SK-N-SH (cell line): ENCODE measurements at regions not wholly inside any gene's neighbourhood (a gene's known extent, or its start where the extent isn't known, plus 50 kb on each side); places are given as distances from the start of the nearest gene placed in this dataset.

Source experiments
- CTCF ChIA-PET: fragments of 300-600, 350-600 bp; formaldehyde crosslinking; extraction: SDS; loops from one replicate; lab custom pipeline; 2021; lab: Yijun Ruan, JAX
- POLR2A ChIA-PET: fragments of 350-600 bp; sonication (Branson Sonifier 250); formaldehyde crosslinking; extraction: SDS; loops from one replicate; lab custom pipeline; 2020; ENCODE audit warnings: antibody characterized with exemption, inconsistent platforms; lab: Yijun Ruan, JAX
- DNase-seq: peaks from one replicate; pipeline ENCODE4 v3.0.0; 2012
- H2AFZ ChIP-seq: fragments of 200-600 bp; sonication (generic); 2 replicates; pipeline ENCODE4 v1.8.1; 2016; ENCODE audit warnings: antibody characterized with exemption, mild to moderate bottlenecking, low read depth
- H3F3A ChIP-seq: fragments of 200-600 bp; sonication (generic); replicated peaks from 2 replicates; pipeline ENCODE3; 2016; ENCODE audit warnings: antibody characterized with exemption, mild to moderate bottlenecking; ENCODE audit not compliant: insufficient read depth
- H3K27ac ChIP-seq, 2 experiments: fragments of 200-500 bp in 1 of 2; fragments of 200-600 bp in 1 of 2; sonication (Bioruptor generic) in 1 of 2; sonication (generic), shearing (Covaris generic) in 1 of 2; 2 replicates each; pipeline versions ENCODE4 v1.5.1 to v1.6.1; 2014 to 2016; ENCODE audit warnings: low read depth in 2 of 2, inconsistent platforms in 1 of 2, low read length in 1 of 2, mild to moderate bottlenecking in 1 of 2, mixed read lengths in 1 of 2
- H3K27me3 ChIP-seq: fragments of 200-600 bp; sonication (generic), shearing (Covaris generic); 2 replicates; pipeline ENCODE4 v1.6.1; 2016; ENCODE audit warnings: mixed run types; ENCODE audit not compliant: insufficient read depth
- H3K36me3 ChIP-seq, 2 experiments: fragments of 200-500 bp in 1 of 2; fragments of 200-600 bp in 1 of 2; sonication (Bioruptor generic) in 1 of 2; sonication (generic) in 1 of 2; replicated peaks in 1 of 2; 2 replicates each; pipeline versions ENCODE3 to v1.5.1; 2014 to 2016; ENCODE audit warnings: low read length in 1 of 2, mild to moderate bottlenecking in 1 of 2; ENCODE audit not compliant: insufficient read depth in 2 of 2, control insufficient read depth in 1 of 2
- H3K4me1 ChIP-seq, 2 experiments: fragments of 200-500 bp in 1 of 2; fragments of 200-600 bp in 1 of 2; sonication (Bioruptor generic) in 1 of 2; sonication (generic), shearing (Covaris generic) in 1 of 2; 2 replicates each; pipeline versions ENCODE4 v1.5.1 to v1.6.1; 2014 to 2016; ENCODE audit warnings: low read depth in 1 of 2, low read length in 1 of 2, mixed run types in 1 of 2; ENCODE audit not compliant: insufficient read depth in 2 of 2, control insufficient read depth in 1 of 2
- H3K4me2 ChIP-seq: fragments of 200-600 bp; sonication (generic), shearing (Covaris generic); 2 replicates; pipeline ENCODE4 v1.6.1; 2017; ENCODE audit warnings: mixed run types
- H3K4me3 ChIP-seq, 2 experiments: fragments of 200-500 bp in 1 of 2; fragments of 200-600 bp in 1 of 2; sonication (Bioruptor generic) in 1 of 2; sonication (generic), shearing (Covaris generic) in 1 of 2; 2 replicates each; pipeline versions ENCODE4 v1.5.1 to v1.8.1; 2014 to 2016; ENCODE audit warnings: low read depth in 2 of 2, inconsistent platforms in 1 of 2, low read length in 1 of 2, mild to moderate bottlenecking in 1 of 2, mixed read lengths in 1 of 2, moderate library complexity in 1 of 2
- H3K79me2 ChIP-seq: fragments of 200-600 bp; sonication (generic); 2 replicates; pipeline ENCODE4 v1.8.1; 2017; ENCODE audit warnings: mild to moderate bottlenecking; ENCODE audit not compliant: insufficient read depth
- H3K9ac ChIP-seq: fragments of 200-600 bp; sonication (generic); 2 replicates; pipeline ENCODE4 v1.6.1; 2017; ENCODE audit warnings: mixed run types
- H3K9me2 ChIP-seq: fragments of 200-600 bp; sonication (generic); 2 replicates; pipeline ENCODE4 v1.6.1; 2017; ENCODE audit warnings: mixed run types
- H3K9me3 ChIP-seq: fragments of 200-600 bp; sonication (generic); 2 replicates; pipeline ENCODE4 v1.6.1; 2017; ENCODE audit warnings: mixed run types, mild to moderate bottlenecking, moderate library complexity
- H4K20me1 ChIP-seq: fragments of 200-600 bp; sonication (generic); 2 replicates; pipeline ENCODE4 v1.6.1; 2017; ENCODE audit warnings: mild to moderate bottlenecking, mixed run types; ENCODE audit not compliant: insufficient read depth
- CHD2 ChIP-seq: fragments of 150-350 bp; IDR thresholded peaks from 2 replicates; pipeline ENCODE4 v1.6.1; 2018; ENCODE audit warnings: low read length; ENCODE audit not compliant: partially characterized antibody
- ELF1 ChIP-seq: IDR thresholded peaks from 2 replicates; pipeline ENCODE4 v1.4.0; 2012
- EZH2phosphoT487 ChIP-seq: fragments of 200-600 bp; sonication (generic); IDR thresholded peaks from 2 replicates; pipeline ENCODE4 v1.6.1; 2017; ENCODE audit warnings: low read depth, mixed run types, mild to moderate bottlenecking, antibody characterized with exemption, moderate library complexity, borderline replicate concordance
- FOSL2 ChIP-seq: IDR thresholded peaks from 2 replicates; pipeline ENCODE4 v1.4.0; 2012; ENCODE audit warnings: low read depth, mild to moderate bottlenecking, moderate library complexity, borderline replicate concordance
- FOXJ3 ChIP-seq: sonication (generic); formaldehyde crosslinking; IDR thresholded peaks from 2 replicates; pipeline ENCODE4 v1.5.1; 2020; ENCODE audit warnings: mild to moderate bottlenecking, missing genetic modification reagents
- FOXM1 ChIP-seq: IDR thresholded peaks from 2 replicates; pipeline ENCODE4 v1.4.0; 2012; ENCODE audit warnings: low read depth, mild to moderate bottlenecking
- GABPA ChIP-seq: IDR thresholded peaks from 2 replicates; pipeline ENCODE4 v1.4.0; 2012; ENCODE audit warnings: low read depth, mild to moderate bottlenecking
- GATA2 ChIP-seq: sonication (generic); formaldehyde crosslinking; IDR thresholded peaks from 2 replicates; pipeline ENCODE4 v1.5.0; 2020; ENCODE audit warnings: mild to moderate bottlenecking, missing genetic modification reagents
- IRF3 ChIP-seq: fragments of 150-350 bp; IDR thresholded peaks from 2 replicates; pipeline ENCODE4 v1.6.1; 2016; ENCODE audit warnings: mild to moderate bottlenecking, low read depth, low read length
- MEF2A ChIP-seq: IDR thresholded peaks from 2 replicates; pipeline ENCODE4 v1.4.0; 2012; ENCODE audit warnings: low read depth, borderline replicate concordance
- PBX3 ChIP-seq: IDR thresholded peaks from 2 replicates; pipeline ENCODE4; 2012
- RAD21 ChIP-seq: IDR thresholded peaks from 2 replicates; pipeline ENCODE4 v1.6.1; 2012; ENCODE audit warnings: mild to moderate bottlenecking, low read length
- RFX5 ChIP-seq: IDR thresholded peaks from 2 replicates; pipeline ENCODE4 v1.6.1; 2012; ENCODE audit warnings: mild to moderate bottlenecking, improper control_type of control experiment, low read length
- SIN3A ChIP-seq: IDR thresholded peaks from 2 replicates; pipeline ENCODE4 v1.6.1; 2012; ENCODE audit warnings: low read depth, mild to moderate bottlenecking, low read length, moderate library complexity, borderline replicate concordance
- TAF1 ChIP-seq: IDR thresholded peaks from 2 replicates; pipeline ENCODE4 v1.6.1; 2012; ENCODE audit warnings: low read depth, mild to moderate bottlenecking, low read length, moderate library complexity, borderline replicate concordance
- TCF12 ChIP-seq: IDR thresholded peaks from 2 replicates; pipeline ENCODE4 v1.4.0; 2012
- USF2 ChIP-seq: fragments of 150-350 bp; IDR thresholded peaks from 2 replicates; pipeline ENCODE4 v1.6.1; 2017; ENCODE audit warnings: antibody characterized with exemption, low read length, low read depth, borderline replicate concordance
- YY1 ChIP-seq: IDR thresholded peaks from 2 replicates; pipeline ENCODE4 v1.4.0; 2012; ENCODE audit warnings: low read depth, mild to moderate bottlenecking
- WGBS: methylation state at CpG from one replicate; pipeline ENCODE4 v1.1.6; 2017; ENCODE audit warnings: low lambda C conversion rate; 5-methylcytosine and 5-hydroxymethylcytosine counted together
- TF ChIP-seq, protein P1 (sequence below): fragments of 200-600 bp; sonication (generic); IDR thresholded peaks from 2 replicates; pipeline ENCODE4 v1.6.1; 2017; ENCODE audit warnings: antibody characterized with exemption, mild to moderate bottlenecking, moderate library complexity

GRCh38 chr1:4908486-4908885 lies 254.1 kb downstream of the AJAP1 start (continued):
- TF ChIP-seq, protein P1, sequence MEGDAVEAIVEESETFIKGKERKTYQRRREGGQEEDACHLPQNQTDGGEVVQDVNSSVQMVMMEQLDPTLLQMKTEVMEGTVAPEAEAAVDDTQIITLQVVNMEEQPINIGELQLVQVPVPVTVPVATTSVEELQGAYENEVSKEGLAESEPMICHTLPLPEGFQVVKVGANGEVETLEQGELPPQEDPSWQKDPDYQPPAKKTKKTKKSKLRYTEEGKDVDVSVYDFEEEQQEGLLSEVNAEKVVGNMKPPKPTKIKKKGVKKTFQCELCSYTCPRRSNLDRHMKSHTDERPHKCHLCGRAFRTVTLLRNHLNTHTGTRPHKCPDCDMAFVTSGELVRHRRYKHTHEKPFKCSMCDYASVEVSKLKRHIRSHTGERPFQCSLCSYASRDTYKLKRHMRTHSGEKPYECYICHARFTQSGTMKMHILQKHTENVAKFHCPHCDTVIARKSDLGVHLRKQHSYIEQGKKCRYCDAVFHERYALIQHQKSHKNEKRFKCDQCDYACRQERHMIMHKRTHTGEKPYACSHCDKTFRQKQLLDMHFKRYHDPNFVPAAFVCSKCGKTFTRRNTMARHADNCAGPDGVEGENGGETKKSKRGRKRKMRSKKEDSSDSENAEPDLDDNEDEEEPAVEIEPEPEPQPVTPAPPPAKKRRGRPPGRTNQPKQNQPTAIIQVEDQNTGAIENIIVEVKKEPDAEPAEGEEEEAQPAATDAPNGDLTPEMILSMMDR: no peak
- TF ChIP-seq MEF2A (no peak), TAF1 (no peak), YY1 (no peak)
- TF ChIP-seq, all 33 proteins: peak for 0

DNA sequence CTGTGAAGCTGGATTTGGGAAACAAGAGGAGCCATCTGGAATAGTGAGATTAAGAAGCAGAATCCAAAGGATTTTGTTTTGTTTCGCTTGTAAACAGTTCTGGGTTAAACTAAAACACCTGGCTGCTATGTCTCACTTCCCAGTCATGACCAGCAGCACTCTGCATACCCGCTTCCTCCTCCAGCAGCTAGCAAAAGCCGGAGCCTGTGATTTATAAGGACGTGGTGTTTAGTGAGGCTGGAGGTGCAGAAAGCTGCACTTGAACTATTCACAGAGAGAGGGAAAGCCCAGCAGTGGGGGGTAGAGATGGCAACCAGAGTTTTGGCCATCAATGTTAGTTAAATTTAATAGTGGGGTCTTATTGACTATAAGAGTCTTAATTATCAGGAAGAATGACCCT lies 240.2 kb downstream of the AJAP1 start:
- Histone ChIP-seq H3K9me3 (no peaks in the 10 kb centered on the region), H3K4me3 (no peak overlapping the region), H3F3A (no peaks in the 10 kb centered on the region), H3K9ac (no peak overlapping the region), H2AFZ (no peak overlapping the region), H3K27me3 (no peaks in the 10 kb centered on the region), H4K20me1 (no peaks in the 10 kb centered on the region), H3K36me3 (no peaks in the 10 kb centered on the region), H3K9me2 (no peaks in the 10 kb centered on the region), H3K4me1 (no peaks in the 10 kb centered on the region), H3K79me2 (no peaks in the 10 kb centered on the region), H3K4me2 (no peak overlapping the region), H3K27ac (no peak overlapping the region)
- TF ChIP-seq FOXM1 (no peak), IRF3 (no peak), FOSL2 (no peak), ELF1 (no peak), TAF1 (no peak), EZH2phosphoT487 (no peak), RFX5 (no peak), FOXJ3 (no peak), TCF12 (no peak), YY1 (no peak)
- ChIA-PET CTCF (no interaction called here), POLR2A (no interaction called here)
- 20% methylated on average over 4 of the region's 4 CpGs for WGBS
- no peak for DNase-seq

DNA sequence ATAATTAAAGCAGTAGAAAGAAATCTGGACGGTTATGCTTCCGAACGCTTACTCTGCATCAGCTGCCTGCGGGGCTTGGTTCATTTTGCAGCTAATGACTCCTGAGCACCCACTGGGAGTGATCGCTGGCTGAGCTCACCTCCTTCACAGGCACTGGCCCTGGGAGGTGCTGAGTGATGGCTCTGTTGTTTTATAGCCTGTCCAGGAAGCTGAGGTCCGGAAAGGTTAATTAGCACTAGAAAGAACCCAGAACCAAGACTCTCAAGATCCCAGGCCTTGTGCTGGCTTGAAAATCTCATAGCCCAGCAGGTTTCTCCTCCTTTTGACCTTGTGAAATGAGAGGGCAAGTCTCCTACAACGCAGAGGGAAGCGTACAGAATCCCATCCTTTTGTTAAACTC lies 226.2 kb downstream of the AJAP1 start:
- Histone ChIP-seq H4K20me1 (no peaks in the 10 kb centered on the region), H3K9me2 (no peaks in the 10 kb centered on the region), H3K27ac (no peak overlapping the region), H3K36me3 (no peaks in the 10 kb centered on the region), H3K9ac (no peak overlapping the region), H2AFZ (no peak overlapping the region), H3K4me3 (no peak overlapping the region), H3K4me2 (no peak overlapping the region), H3K4me1 (no peaks in the 10 kb centered on the region), H3F3A (no peaks in the 10 kb centered on the region), H3K9me3 (no peaks in the 10 kb centered on the region), H3K27me3 (no peaks in the 10 kb centered on the region), H3K79me2 (no peaks in the 10 kb centered on the region)
- CTCF ChIA-PET: interaction anchor here (0.6 kb wide), 1 partner anchor 217 kb away, joined by 3 read pairs; no protein-coding TSS in a partner anchor
- POLR2A ChIA-PET: no interaction called here
- 42% methylated on average over 8 of the region's 8 CpGs for WGBS
- no peak for DNase-seq
- TF ChIP-seq GABPA (no peak), RAD21 (no peak), CHD2 (no peak), FOXM1 (no peak), RFX5 (no peak), PBX3 (no peak), IRF3 (no peak), SIN3A (no peak), GATA2 (CRISPR knock-in tag) (no peak), USF2 (no peak), FOSL2 (no peak)
